NCI-H345 treated with DMSO at 0.1 percent for 48 hours (cell line): ENCODE measurements at regions not wholly inside any gene's neighbourhood (a gene's known extent, or its start where the extent isn't known, plus 50 kb on each side); places are given as distances from the start of the nearest gene placed in this dataset.
"Not testable (repeated sequence)": the region's sequence is repeated elsewhere in the genome, so short reads cannot be mapped to it uniquely, and the experiment has no call there.

ENCODE experiments used
- DNase-seq: peaks from one replicate; lab custom pipeline; 2025; ENCODE audit not compliant: unreplicated experiment; lab: John Stamatoyannopoulos, UW

DNA sequence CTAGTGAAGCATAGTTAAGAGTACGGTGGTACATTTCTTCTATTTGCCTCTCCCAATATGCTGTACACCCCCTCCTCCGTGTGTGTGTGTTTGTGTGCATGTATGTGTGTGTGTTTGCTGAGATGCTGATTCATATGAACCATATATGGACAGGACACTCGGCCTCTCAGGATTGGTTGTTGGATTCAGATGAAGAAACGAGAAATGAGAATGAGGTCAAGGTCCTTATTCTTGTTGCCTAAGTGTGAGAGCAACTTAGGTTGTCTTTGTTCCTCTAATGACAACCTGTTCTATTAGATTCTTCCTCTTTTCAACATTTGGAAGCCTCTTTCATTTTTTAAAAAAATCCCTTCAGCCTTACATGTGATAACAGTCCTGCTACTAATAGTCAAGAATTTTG lies 1387.6 kb downstream of the STIM2 start:
- DNase-seq = no peak

DNA sequence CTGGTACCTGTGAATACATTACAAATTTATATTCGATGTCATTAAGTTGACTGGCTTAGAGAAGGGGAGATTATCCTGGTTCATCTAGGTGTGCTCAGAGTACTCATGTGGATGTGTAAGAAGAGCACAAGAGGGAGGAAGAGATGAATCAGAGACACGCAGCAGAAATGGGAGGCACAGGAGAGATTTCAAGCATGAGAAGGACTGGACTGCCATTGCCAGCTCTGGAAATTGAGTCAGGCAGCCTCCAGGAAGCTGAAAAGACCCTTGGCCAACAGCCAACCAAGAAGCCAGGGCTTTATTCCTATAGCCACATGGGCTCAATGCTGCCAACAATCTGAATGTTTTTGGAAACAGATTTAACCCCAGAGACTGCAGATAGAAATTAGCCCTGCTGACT lies 1390.0 kb downstream of the STIM2 start:
- no peak for DNase-seq

DNA sequence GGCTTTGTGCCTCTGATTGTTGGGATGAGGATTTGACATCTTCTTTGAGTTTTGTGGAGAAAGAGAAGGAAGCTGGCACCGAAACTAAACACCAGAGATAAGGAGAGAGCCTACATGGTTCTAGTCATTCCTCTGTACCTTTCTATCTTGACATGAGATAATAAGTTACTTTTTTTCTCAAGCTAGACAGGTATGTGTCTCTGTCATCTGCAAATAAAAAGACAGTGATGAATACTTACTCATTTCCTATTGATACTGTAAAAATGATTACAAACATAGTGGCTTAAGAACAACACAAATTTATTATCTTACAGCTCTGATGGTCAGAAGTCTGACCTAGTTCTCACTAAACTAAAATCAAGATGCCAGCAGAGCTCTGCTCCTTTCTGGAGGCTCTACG lies 1391.2 kb downstream of the STIM2 start:
- no peak for DNase-seq

DNA sequence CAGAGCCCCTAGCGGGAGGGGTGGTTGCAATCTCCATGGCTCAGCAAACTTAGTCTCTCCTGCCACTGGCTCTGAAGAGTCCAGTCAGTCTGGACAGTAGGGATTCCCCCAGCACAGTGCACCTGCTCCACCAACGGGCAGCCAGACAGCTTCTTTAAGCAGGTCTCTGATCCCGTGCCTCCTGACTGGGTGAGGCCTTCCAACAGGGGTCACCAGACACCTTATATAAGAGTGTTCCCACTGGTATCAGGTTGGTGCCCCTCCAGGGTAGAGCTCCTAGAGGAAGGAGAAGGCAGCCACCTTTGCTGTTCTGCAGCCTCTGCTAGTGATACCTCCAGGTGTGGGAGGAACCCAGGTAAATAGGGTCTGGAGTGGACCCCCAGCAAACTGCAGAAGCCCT lies 1393.4 kb downstream of the STIM2 start:
- no peak for DNase-seq

DNA sequence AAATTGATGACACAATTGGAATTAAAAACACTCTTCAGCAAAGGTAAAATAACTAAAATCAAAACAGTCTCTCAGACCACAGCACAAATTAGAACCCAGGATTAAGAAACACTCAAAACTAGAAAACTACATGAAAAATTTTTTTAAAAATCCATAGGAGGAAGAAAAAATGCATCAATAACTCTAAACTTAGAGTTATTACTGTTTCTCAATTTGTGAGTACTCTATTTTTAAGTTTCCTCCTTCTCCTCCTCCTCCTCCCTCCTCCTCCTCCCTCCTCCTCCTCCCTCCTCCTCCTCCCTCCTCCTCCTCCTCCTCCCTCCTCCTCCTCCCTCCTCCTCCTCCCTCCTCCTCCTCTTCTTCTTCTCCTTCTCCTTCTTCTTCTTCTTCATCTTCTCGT lies 1395.7 kb downstream of the STIM2 start:
- no peak for DNase-seq

DNA sequence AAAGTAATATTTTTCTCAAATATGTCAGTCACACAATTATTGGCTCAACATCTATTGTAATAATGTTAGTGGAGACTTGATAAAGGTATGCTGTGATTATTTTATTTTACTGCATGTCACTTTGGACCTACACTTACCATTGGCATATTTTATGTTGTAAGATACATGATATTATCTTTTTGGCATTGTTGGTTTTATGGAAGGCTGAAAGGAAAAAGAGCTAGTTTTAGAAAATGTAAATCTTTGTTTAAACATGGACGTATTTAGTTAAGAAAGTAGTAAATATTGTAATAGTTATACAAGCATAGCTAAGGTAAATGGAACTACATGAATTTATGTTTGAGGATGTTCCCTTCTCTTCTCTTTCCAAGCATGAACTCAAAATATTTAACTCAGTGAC lies 1399.3 kb downstream of the STIM2 start:
- no peak for DNase-seq

DNA sequence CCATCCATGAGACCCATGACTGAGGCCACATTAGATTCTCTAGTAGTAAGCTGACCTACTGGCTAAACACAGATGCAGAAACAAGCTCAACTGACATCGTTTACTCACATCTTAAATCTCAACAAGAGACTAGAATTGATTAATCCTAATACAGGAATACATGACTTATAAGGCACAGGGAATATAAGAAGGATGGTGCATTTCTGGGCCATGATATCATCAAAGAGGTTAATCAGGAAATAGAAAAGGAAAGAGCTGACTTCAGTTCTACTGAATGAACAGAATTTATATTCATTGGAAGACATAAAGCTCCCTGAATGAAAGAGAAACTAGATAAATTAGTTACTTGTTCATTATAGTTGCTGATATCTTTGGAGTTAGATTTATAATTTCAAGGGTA lies 1406.5 kb downstream of the STIM2 start:
- no peak for DNase-seq

DNA sequence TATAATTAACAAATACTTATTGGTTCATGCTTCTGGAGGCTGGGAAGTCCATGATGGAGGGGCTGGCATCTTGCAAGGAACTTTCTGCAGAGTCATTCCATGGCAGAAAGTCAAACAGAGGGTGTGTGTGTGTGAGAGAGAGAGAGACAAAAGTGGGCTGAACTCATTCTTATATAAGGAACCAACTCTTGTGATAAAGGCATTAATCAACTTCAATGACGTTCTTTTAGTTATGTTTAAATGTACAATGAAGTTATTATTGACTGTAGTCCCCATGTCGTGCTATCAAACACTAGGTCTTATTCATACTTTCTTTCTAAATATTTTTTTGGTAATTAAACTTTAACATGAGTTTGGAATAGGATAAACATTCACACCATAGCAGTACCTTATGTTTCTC lies 1408.8 kb downstream of the STIM2 start:
- DNase-seq = no peak

DNA sequence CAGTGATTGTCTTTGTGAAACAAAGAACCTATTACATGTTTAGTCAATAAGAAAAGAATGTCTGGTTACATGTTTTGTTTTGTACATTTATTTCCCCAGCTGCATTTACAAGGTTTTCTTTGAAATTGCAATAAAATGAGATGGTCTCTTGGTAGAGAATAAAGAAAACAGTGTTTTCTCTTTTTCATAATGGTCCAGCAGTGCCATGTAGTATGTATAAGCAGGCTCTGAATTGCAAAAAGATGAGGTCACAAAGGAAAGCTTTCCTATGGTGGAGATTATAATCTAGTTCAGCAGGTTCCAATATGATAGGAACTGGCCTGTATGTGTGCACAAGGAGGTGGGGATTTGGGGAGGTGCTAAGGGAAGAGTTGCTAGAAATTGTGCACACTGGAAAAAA lies 1417.3 kb downstream of the STIM2 start:
- no peak for DNase-seq

DNA sequence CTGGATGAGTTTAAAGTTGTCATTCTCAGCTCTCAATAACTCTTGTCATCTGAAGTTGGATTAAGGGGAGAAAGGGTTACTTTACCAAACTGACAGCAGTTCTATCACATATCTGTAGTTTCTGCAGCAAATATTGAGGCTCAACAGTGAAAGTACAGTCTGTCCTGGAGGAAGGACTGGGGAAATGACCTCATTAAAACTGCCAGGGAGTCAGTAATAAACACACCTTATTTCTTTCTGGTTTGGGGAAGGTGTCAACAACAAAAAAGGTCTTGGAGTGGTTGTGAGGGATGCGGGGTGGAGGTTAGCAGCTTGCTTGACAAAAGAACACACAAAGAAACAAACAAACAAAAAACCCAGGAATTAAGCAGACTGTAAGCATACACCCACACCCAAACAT lies 1418.0 kb downstream of the STIM2 start:
- DNase-seq = no peak

DNA sequence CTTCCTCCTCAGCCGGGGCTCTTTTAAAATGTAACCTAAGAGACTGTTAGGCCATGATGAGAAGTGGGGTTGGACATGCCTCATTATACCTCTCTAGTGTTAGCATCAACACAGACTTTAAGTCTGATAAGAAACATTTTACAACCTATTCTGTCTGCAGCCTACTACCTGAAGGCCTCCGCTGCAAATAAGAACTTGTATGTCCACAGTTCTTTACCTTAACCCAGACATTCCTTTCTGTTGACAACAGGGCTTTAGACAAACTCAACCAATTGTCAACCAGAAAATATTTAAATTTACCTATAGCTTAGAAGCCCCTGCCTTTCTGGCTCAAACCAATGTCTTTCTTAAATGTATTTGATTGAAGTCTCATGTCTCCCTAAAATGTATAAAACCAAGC lies 1418.6 kb downstream of the STIM2 start:
- no peak for DNase-seq

DNA sequence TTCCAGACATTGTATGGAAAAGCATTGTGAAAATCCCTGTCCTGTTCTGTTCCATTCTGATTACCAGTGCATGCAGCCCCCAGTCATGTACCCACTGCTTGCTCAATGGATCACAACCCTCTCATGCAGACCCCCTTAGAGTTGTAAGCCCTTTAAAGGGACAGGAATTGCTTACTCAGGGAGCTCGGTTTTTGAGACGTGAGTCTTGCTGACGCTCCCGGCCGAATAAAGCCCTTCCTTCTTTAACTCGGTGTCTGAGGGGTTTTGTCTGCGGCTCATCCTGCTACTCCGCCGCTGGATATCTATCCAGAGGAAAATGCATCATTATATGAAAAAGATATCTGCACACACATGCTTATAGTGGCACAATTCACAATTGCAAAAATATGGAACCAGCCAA lies 1425.6 kb downstream of the STIM2 start:
- DNase-seq = not testable (repeated sequence)

DNA sequence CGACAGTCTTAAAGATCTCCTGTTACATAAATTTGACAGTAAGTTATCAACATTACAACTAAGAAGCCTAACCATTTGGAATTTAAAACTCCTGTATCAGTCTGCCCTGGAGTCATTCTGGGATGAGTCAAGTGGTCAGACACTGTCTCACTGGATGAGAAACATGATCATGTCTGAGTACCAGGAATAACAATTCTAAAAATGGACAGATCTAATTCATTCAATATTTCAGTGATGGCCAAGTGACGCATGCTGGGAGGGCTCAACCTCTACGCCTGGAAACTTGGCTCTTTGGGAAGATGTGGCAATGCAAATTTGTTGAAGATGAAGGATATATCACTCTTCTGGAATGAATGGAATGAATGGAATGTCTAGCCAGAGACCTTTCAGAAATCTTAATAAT lies 1427.2 kb downstream of the STIM2 start:
- no peak for DNase-seq

DNA sequence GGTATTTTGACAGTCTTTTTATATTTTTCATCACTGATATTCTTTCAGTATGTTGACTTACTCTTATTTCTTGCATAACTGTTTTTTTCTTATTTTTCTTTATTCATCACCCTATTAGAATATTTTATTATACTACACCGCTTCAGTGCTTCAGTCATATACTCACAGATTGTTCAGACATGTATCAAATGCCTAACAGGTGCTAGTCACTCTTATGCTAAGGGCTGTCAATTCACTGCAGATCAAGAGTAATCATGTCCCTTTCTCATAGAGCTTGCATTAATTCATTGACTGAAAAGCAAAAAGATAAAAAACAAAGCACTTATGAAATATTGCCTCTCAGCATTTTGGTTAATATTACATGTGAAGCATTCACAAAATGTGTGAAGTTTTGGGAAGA lies 1435.6 kb downstream of the STIM2 start:
- no peak for DNase-seq

DNA sequence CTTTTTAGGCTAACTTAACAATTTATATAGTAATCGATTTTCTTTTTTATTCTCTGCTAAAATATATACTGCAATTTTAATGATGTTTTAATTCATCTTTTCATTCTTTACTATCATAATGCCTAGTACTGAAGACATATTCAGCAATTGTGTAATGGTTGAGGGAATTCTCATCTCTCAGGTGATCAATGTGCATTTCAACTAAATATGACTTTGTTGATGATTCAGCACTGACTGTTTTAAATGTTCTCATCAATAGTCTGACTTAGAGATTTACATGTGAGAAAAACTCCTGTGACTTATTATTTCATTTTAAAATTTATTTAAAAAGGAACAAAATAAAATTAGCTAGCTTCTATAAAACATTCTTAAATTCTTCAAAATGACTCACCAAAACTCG lies 1450.3 kb downstream of the STIM2 start:
- DNase-seq = no peak

DNA sequence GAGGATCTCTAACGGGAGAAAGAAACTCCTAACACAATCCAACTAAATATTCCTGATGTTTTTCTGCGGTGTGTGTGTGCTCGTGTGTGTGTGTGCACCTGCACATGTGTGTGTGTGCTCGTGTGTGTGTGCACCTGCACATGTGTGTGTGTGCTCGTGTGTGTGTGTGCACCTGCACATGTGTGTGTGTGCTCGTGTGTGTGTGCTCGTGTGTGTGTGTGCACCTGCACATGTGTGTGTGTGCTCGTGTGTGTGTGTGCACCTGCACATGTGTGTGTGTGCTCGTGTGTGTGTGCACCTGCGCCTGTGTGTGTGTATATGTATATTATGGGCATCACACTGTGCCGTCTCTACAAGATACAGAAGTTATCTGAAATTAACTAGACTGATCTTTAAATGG lies 1451.9 kb downstream of the STIM2 start:
- not testable (repeated sequence) for DNase-seq

DNA sequence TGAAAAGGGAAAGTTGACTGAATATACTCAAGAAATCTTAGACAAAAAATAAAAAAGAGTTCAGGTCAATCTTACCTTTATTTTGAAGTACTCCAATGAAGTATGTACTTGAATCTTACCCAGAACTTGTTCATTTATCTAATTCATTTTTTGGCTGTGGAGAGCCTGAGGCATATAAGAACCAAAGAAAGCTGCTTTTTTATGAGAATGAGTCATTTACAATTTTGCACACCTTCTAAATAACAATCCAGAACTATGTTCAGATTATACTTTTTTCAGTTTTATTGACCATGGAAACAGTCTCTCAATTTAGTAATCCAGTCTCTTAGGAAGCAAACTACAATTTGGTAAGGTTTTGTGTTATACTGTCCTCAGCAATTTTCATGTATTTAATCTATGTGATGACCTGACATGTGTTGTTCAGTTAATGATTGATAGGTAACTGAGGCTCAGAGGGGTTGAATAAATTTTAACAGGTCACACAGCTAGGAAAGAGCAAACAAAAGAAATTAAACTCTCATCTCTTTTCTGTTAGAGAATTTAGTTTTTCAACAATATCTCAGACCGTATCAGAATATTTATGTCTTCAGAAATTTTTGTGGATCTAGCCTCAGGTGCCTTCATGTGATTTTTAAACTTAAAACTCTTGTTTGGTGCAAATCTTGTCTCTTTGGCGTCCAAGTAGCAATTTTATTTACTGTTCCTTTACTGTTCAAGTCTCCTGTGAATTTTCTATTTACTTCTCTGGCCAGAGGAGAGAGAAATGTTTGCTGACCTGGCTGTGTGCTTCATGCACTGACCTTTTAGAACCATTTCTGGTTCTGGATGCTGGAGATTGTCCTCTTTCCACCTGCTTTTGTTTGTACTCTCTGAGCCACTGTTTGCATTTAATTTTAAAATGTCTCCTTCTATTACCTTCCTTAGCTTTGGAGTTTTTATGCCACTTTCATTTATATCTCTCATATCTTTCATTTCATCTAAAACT lies 1453.4 kb downstream of the STIM2 start:
- DNase-seq = no peak

DNA sequence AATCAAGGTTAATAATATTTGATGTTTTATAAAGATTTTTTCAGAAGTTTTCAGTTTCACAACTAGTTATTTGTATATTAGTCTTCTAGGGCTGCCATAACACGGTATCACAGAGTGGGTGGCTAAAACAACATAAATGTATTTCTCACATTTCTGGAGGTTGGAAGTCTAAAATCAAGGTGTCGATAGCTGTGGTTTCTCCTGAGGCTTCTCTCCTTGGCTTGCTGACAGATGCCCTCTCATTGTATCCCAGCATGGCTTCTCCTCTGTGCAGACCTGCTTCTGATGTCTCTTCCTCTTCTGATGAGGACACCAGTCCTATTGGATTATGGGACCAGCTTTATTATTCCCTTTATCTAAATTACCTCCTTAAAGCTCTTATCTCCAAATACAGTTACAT lies 1456.6 kb downstream of the STIM2 start:
- no peak for DNase-seq

DNA sequence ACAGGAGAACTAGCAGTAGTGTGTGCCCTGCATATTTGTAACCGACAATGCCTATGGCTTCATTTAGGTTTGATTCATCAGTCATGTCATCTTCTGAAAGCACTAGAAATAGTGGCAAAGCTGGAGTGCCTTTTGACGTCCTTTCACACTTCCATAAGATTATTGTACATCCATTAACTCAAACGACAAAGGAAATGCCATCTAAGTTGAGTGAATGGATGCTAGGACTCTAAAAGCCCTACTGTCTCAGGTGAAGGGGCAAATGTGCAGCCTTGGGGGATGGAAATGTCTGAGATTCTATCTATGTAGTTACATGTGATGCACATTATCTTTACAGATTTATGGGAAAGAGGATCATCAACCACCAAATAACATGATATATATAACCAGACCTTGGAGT lies 1473.6 kb downstream of the STIM2 start:
- DNase-seq = no peak

DNA sequence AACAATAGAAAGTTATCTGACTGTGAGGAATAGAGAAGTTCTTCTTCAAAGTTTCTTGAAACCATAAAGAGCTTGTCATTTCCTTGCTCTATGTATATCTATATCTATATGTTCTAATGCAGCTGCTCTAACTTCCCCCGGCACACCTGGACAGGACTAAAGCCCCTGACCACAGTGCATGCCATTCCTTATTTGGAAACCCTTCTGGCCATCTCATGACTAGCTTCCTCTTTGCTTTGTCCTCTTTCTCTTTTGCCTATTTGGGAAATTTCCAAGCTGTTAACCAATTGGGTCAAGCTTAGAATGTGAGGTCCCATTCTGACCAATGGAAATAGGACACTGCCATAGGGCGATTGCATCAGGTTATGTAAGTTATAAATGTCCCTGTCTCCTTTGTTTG lies 1481.1 kb downstream of the STIM2 start:
- no peak for DNase-seq

DNA sequence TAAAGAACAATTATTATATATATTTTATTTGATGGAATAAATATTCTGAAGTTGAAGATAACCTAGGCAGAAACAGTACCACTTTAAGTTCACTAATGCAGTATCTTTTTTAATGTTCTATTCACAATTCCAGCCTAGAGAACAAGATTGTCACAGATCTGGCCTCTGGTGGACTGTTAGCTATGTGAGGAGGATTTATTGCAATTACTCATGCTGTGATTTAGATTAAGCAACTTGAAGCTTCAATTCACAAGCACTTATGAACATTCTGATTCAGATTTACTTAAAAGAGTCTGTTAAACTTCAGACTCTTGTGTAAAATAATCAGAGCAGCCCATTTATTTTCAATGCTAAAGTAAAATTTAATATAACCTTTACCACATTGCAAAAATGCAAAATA lies 1489.8 kb downstream of the STIM2 start:
- no peak for DNase-seq

DNA sequence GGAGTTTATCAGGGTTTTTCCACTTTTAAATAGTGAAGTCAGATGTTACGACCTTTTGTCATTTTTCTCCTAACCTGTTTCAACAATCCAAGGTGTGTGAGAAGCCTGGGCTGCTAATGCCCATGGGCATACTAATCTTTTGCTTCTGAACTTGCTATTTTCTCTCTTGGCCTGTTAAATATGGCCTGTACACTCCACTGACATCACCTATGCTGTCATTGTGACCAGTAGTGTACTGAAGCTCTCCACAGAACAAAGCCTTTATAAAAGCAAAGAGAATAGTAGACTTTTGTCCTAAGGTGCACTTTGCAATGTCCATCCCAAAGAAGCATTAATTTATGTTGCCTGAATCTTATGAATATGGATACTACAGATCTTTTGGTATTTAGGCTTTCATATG lies 1490.5 kb downstream of the STIM2 start:
- DNase-seq = no peak

DNA sequence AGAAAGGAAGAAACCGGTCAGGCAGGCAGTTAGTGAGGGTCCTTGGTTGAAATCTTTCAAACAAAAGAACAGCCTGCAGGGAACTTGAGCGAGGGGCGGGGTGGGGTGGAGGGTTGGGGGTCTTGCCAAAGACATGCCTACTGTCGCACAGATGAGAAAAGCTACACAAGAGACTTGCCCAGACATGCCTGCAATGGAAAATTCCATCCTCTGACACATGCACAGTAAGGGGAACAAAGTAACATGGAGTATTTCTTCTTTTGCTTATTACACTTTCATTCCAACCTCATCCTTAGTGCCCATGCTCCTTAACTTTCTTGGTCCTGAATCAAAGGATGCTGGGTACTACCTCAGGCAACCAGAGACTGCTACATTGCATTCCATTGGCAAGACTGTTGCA lies 1491.2 kb downstream of the STIM2 start:
- DNase-seq = no peak
